HG02884 (cell line): ENCODE measurements at regions not wholly inside any gene's neighbourhood (a gene's known extent, or its start where the extent isn't known, plus 50 kb on each side); places are given as distances from the start of the nearest gene placed in this dataset.

ENCODE experiments used
- ATAC-seq: cut with Tn5 transposase; IDR thresholded peaks from one replicate; pipeline ENCODE4 v1.9.1; 2021; ENCODE audit warnings: mild to moderate bottlenecking, moderate library complexity; ENCODE audit not compliant: unreplicated experiment

GRCh38 chr9:73219985-73220626 lies 68.4 kb downstream of the ANXA1 start:
- peak; percentile 93 for ATAC-seq

- no peak for ATAC-seq
Measured at GRCh38 chr9:73223594-73223993, 71.9 kb downstream of the ANXA1 start.

GRCh38 chr9:73229543-73229942 lies 77.9 kb downstream of the ANXA1 start:
- ATAC-seq: no peak

GRCh38 chr9:73230251-73230650 lies 78.6 kb downstream of the ANXA1 start:
- ATAC-seq: no peak

- no peak for ATAC-seq
Measured at GRCh38 chr9:73231203-73231602, 79.5 kb downstream of the ANXA1 start.

GRCh38 chr9:73233359-73234007 lies 81.8 kb downstream of the ANXA1 start:
- ATAC-seq: no peak

- no peak for ATAC-seq
Measured at GRCh38 chr9:73234008-73234360, 82.3 kb downstream of the ANXA1 start.

GRCh38 chr9:73237140-73237539 lies 85.5 kb downstream of the ANXA1 start:
- ATAC-seq: no peak

- no peak for ATAC-seq
Measured at GRCh38 chr9:73239570-73240265, 88.1 kb downstream of the ANXA1 start.

- no peak for ATAC-seq
Measured at GRCh38 chr9:73243078-73243477, 91.4 kb downstream of the ANXA1 start.

GRCh38 chr9:73259086-73259696 lies 107.5 kb downstream of the ANXA1 start:
- ATAC-seq: no peak

- ATAC-seq: no peak
Measured at GRCh38 chr9:73260506-73260905, 108.8 kb downstream of the ANXA1 start.

GRCh38 chr9:73264631-73265030 lies 113.0 kb downstream of the ANXA1 start:
- ATAC-seq: no peak

GRCh38 chr9:73265876-73266275 lies 114.2 kb downstream of the ANXA1 start:
- no peak for ATAC-seq

- ATAC-seq: no peak
Measured at GRCh38 chr9:73269430-73270101, 117.9 kb downstream of the ANXA1 start.

GRCh38 chr9:73270967-73271721 lies 119.5 kb downstream of the ANXA1 start:
- peak; percentile 39 for ATAC-seq

GRCh38 chr9:73280113-73280512 lies 128.4 kb downstream of the ANXA1 start:
- ATAC-seq: no peak

GRCh38 chr9:73284377-73284776 lies 132.7 kb downstream of the ANXA1 start:
- ATAC-seq: no peak

GRCh38 chr9:73294336-73294735 lies 142.7 kb downstream of the ANXA1 start:
- ATAC-seq: no peak

GRCh38 chr9:73325983-73326382 lies 174.3 kb downstream of the ANXA1 start:
- ATAC-seq: no peak

GRCh38 chr9:73327149-73327548 lies 175.5 kb downstream of the ANXA1 start:
- ATAC-seq: no peak
